HG02763 (cell line): ENCODE measurements at regions not wholly inside any gene's neighbourhood (a gene's known extent, or its start where the extent isn't known, plus 50 kb on each side); places are given as distances from the start of the nearest gene placed in this dataset.

Source experiments
- ATAC-seq: cut with Tn5 transposase; IDR thresholded peaks from one replicate; pipeline ENCODE4 v1.9.1; 2021; ENCODE audit warnings: mild to moderate bottlenecking, moderate library complexity; ENCODE audit not compliant: unreplicated experiment

DNA sequence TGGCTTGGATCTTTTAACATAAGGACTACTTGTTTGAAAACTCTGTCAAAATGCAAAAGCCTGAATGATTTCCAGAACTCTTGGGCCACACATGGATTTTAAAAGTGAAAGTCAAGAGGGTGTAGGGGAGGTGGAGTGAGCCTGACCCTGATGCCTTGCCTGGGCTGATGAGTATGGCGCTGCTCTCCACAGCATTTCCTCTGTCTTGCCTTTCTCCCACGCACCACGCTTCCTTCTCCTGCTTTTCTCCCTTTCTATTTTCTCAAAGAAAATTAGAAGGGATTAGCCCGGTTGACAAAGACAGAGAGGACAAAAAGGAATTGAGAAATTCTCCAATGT is 207.0 kb upstream of the CCDC68 start:
- ATAC-seq = no peak

GRCh38 chr18:55163550-55163949 is 204.3 kb upstream of the CCDC68 start:
- ATAC-seq = no peak

- ATAC-seq = no peak
These were observed 202.7 kb upstream of the CCDC68 start for GRCh38 chr18:55161916-55162315.

DNA sequence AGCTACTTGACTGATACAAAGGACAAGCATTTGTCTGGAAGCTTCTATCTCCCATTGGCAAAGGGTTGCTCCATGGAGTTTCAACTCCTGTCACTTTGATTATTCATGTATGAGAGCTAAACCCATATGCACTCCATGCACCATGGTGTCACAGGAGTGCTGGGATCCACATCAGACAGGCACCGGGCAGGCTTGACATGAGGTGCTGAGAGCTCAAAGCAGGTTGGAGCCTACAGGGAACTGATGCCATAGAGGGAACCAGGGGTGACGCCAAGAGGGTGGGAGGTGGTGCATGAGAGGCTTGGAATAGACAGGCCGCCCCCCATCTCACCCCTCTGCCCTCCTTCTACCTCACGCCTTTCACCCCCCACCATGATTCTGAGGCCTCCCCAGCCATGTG is 199.8 kb upstream of the CCDC68 start:
- ATAC-seq = no peak

GRCh38 chr18:55158570-55158969 is 199.3 kb upstream of the CCDC68 start:
- no peak for ATAC-seq

GRCh38 chr18:55153346-55153745 is 194.1 kb upstream of the CCDC68 start:
- ATAC-seq = no peak

GRCh38 chr18:55152801-55153200 is 193.5 kb upstream of the CCDC68 start:
- ATAC-seq = no peak

DNA sequence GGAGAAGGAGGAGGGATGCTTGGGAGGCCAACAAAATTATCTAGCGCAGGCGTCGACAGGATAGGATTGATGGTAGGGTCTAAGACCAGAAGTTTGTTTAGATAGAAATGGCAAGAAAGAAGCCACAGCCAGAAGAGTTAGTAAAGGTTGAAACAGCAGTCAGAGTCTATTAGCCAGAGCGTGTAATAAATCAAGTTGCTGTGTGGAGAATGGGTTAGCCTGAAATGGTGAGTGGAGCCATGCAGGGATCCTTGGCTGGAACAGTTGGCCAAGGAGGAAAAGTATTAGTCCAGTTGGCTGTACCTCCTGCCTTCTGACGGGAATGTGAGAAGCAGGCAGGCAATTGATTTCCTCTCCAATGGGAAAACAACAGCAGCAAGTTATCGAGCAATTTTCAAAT is 190.7 kb upstream of the CCDC68 start:
- no peak for ATAC-seq

- no peak for ATAC-seq
These were observed 188.5 kb upstream of the CCDC68 start for GRCh38 chr18:55147791-55148190.

GRCh38 chr18:55144193-55144930 is 185.1 kb upstream of the CCDC68 start:
- no peak for ATAC-seq

DNA sequence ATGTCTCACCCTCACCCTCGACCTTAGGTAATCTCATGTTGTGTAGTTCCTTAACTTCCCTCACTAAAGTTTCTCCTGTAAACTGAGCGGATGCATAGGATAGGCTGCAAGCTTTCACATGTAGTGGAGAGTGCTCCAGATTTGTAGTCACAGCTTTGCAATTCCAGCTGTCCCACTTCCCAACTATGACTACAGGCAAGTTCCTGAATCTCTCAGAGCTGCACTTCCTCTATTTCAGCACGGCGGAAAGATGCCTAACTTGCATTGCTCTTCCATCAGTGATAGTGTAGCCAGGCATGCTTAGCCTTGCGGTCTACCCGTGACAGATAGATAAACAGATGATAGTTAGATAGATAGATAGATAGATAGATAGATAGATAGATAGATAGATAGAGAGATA is 183.1 kb upstream of the CCDC68 start:
- ATAC-seq = no peak

- ATAC-seq = no peak
These were observed 182.1 kb upstream of the CCDC68 start for GRCh38 chr18:55141318-55141717.

- ATAC-seq = no peak
These were observed 180.6 kb upstream of the CCDC68 start for GRCh38 chr18:55139836-55140235.

DNA sequence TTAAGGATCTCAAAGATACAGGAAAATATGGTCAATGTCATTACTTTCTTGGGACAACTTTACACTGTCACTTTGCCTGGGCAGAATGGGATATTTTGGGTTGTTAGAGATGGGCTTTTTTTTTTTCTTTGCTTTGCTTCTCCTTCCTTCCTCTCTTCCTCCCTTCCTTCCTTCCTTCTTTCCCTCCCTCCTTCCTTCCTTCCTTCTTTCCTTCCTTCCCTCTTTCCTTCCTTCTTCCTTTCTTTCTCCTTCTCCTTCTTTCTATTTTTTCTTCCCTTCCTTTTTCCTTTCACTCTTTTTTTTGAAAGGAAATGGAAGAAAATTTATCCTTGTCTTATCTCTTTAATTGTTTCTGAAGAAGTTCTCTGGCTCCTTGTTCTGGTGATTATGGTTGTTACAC is 180.0 kb upstream of the CCDC68 start:
- no peak for ATAC-seq

- no peak for ATAC-seq
These were observed 179.1 kb upstream of the CCDC68 start for GRCh38 chr18:55138401-55138800.

DNA sequence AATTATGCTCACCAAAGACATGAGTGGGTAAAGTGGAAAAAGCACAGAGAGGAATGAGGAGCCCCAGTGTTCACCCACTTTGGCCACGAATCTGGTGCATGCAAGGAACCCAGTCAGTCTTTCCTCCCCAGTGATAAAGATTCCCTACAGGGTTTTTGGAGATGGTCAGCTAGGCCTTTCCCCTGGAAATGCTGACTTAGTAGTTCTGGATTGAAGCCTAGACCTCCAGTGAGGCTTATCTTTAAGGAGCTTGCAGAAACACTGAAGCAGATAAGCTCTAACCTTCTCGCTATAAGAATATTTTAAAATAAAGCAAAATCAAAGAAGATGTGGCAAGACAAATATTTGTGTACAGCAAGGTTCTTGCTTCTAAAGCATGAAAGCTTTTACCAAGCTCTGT is 178.3 kb upstream of the CCDC68 start:
- ATAC-seq = no peak

GRCh38 chr18:55136864-55137263 is 177.6 kb upstream of the CCDC68 start:
- no peak for ATAC-seq

- no peak for ATAC-seq
These were observed 177.0 kb upstream of the CCDC68 start for GRCh38 chr18:55136258-55136657.

- ATAC-seq = no peak
These were observed 174.1 kb upstream of the CCDC68 start for GRCh38 chr18:55133378-55133777.

DNA sequence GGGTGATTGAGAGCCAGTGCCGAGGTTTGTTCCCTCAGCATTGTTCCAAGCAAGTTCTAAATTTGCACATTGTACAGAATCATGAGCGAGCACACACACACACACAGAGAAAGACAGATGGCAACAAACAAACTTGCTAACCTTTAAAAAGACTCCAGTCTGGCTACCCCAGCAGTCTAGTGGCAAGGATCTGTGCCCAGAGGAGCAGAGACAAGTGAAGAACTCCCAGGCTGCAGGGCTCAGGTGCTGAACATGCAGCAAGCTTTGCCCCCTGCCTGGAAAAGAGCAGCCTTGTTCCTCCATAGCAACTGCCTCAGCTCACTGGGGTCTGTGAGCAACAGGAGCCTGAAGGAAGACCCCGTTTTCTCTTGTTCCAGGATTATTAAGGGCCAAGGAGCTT is 169.2 kb upstream of the CCDC68 start:
- ATAC-seq = no peak

DNA sequence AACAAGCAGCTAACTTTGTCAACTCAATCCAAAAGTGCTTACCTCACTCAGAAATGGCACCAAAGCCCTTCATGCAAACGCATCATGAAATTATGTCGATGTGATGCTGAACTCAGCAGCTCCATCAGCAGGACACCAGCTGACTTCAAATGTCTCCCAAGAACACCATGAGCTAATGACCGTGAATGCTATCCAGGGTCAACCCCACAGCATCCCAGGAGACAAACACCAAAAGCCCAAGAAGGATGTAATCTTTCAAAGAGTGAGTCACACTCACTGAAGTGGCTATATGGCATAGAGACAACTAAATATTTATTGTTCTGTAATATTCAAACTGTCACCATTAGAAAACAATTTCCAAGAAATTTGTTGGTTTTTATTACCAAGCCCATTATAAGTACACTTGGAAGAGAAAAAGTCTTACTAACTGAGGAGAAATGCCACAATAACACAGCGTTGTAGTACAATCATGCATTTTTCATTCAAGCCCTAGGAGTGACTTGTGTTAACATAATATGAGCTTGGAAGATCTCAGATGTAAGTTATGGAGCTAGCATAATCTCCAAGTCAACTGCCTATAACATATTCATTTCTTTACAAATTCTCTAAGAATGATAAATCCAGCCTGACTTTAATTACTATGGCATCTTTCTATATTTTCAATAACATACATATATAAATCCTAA is 165.0 kb upstream of the CCDC68 start:
- no peak for ATAC-seq

GRCh38 chr18:55123361-55123760 is 164.1 kb upstream of the CCDC68 start:
- ATAC-seq = no peak
